ENCODE measurements at regions not wholly inside any gene's neighbourhood (a gene's known extent, or its start where the extent isn't known, plus 50 kb on each side); places are given as distances from the start of the nearest gene placed in this dataset.

GRCh38 chr6:128672023-128672422 is 151.6 kb upstream of the PTPRK start:
- CTCF ChIA-PET (ENCODE audit: low intra/inter-chr PET ratio) = no interaction called here
- H3K9me1 ChIP-seq (ENCODE audit: control insufficient read depth, insufficient read depth, low read length) = no peaks in the 10 kb centered on the region

GRCh38 chr6:128667339-128667858 is 147.0 kb upstream of the PTPRK start:
- ATAC-seq (no peak), FAIRE-seq (no peak), DNase-seq (ENCODE audit: extremely low read depth in 1 of 4, low spot score in 3 of 4) (no peak)
- intact Hi-C loops (cut with micrococcal nuclease) (no loop called here), in situ Hi-C loops (cut with MboI) (no loop called here)
- no peaks in the 10 kb centered on the region for H4K20me1 ChIP-seq (replicated peaks; ENCODE audit: control insufficient read depth, insufficient read depth, low read length)
- no peaks in the 10 kb centered on the region for H3K27me3 ChIP-seq (ENCODE audit: control insufficient read depth in 2 of 2, insufficient read depth in 2 of 2, low read length in 2 of 2)
- no peak overlapping the region for H3K27ac ChIP-seq (ENCODE audit: extremely low read depth, low read depth, low read length)
- H3K9ac ChIP-seq (ENCODE audit: insufficient read depth in 1 of 2, low read depth in 2 of 2, low read length in 2 of 2) = no peak overlapping the region
- H3K9me3 ChIP-seq (replicated peaks; ENCODE audit: control insufficient read depth, insufficient read depth, low read depth, low read length) = no peaks in the 10 kb centered on the region
- no peaks in the 10 kb centered on the region for H3K4me1 ChIP-seq (replicated peaks in 1 of 2; ENCODE audit: control insufficient read depth in 2 of 2, insufficient read depth in 2 of 2, low read length in 2 of 2)
- no peak overlapping the region for H3K4me3 ChIP-seq
- no peak overlapping the region for H3K4me2 ChIP-seq (ENCODE audit: insufficient read depth, low read length)
- no peak overlapping the region for H2AFZ ChIP-seq (ENCODE audit: low read depth, low read length)
- H3K79me2 ChIP-seq (ENCODE audit: control insufficient read depth, insufficient read depth, low read length) = no peaks in the 10 kb centered on the region
- ChIA-PET CTCF (ENCODE audit: low intra/inter-chr PET ratio) (no interaction called here), POLR2A (no interaction called here)
- 2% methylated on average over 4 of the region's 4 CpGs for WGBS (ENCODE audit: insufficient coverage, low coverage, missing lambda C conversion rate)
- no TSS peak for BruUV-seq (replicated peaks)
- H3K36me3 ChIP-seq (ENCODE audit: control insufficient read depth, insufficient read depth, low read length) = no peaks in the 10 kb centered on the region
- no peaks in the 10 kb centered on the region for H3K9me1 ChIP-seq (ENCODE audit: control insufficient read depth, insufficient read depth, low read length)
- TF ChIP-seq DMBX1 (CRISPR knock-in tag; IDR thresholded peaks at IDR 0.05; ENCODE audit: borderline replicate concordance) (no peak), PURB (CRISPR knock-in tag; IDR thresholded peaks at IDR 0.05; ENCODE audit: low read depth) (no peak), LEF1 (IDR thresholded peaks at IDR 0.05) (no peak)

More at GRCh38 chr6:128672023-128672422, 151.6 kb upstream of the PTPRK start:
- Histone ChIP-seq H3K9me3 (replicated peaks; ENCODE audit: control insufficient read depth, insufficient read depth, low read depth, low read length) (no peaks in the 10 kb centered on the region), H3K79me2 (ENCODE audit: control insufficient read depth, insufficient read depth, low read length) (no peaks in the 10 kb centered on the region), H3K27ac (ENCODE audit: extremely low read depth, low read depth, low read length) (no peak overlapping the region), H3K4me3 (no peak overlapping the region), H3K27me3 (ENCODE audit: control insufficient read depth in 2 of 2, insufficient read depth in 2 of 2, low read length in 2 of 2) (no peaks in the 10 kb centered on the region), H4K20me1 (replicated peaks; ENCODE audit: control insufficient read depth, insufficient read depth, low read length) (no peaks in the 10 kb centered on the region), H3K36me3 (ENCODE audit: control insufficient read depth, insufficient read depth, low read length) (no peaks in the 10 kb centered on the region), H3K4me2 (ENCODE audit: insufficient read depth, low read length) (no peak overlapping the region), H3K4me1 (replicated peaks in 1 of 2; ENCODE audit: control insufficient read depth in 2 of 2, insufficient read depth in 2 of 2, low read length in 2 of 2) (no peaks in the 10 kb centered on the region), H3K9ac (ENCODE audit: insufficient read depth in 1 of 2, low read depth in 2 of 2, low read length in 2 of 2) (no peak overlapping the region), H2AFZ (ENCODE audit: low read depth, low read length) (no peak overlapping the region)
- no peak for FAIRE-seq
- in situ Hi-C loops (cut with MboI) = no loop called here
- BruUV-seq (replicated peaks) = no TSS peak
- no peak for DNase-seq (ENCODE audit: extremely low read depth in 1 of 4, low spot score in 3 of 4)
- no peak for ATAC-seq
- intact Hi-C loops (cut with micrococcal nuclease) = no loop called here
- WGBS (ENCODE audit: insufficient coverage, low coverage, missing lambda C conversion rate) = 0% methylated on average over 3 of the region's 3 CpGs
- POLR2A ChIA-PET = no interaction called here
- TF ChIP-seq POLR2H (tag; IDR thresholded peaks at IDR 0.05; ENCODE audit: low read depth) (no peak), MAFK (IDR thresholded peaks at IDR 0.05; ENCODE audit: low read length) (peak; percentile 61), MAFF (IDR thresholded peaks at IDR 0.05; ENCODE audit: low read length) (peak; percentile 50)
